ENCODE measurements at regions not wholly inside any gene's neighbourhood (a gene's known extent, or its start where the extent isn't known, plus 50 kb on each side); places are given as distances from the start of the nearest gene placed in this dataset.
A peak's percentile ranks its signal among the peaks of the same experiment; 100 is the strongest.

GRCh38 chr3:161156936-161157335 lies 51.8 kb upstream of the B3GALNT1 start:
- TF ChIP-seq CTCF (IDR thresholded peaks at IDR 0.05; ENCODE audit: low read depth, low read length, missing control alignments): no peak
- H3K4me3 ChIP-seq (replicated peaks; ENCODE audit: low read depth, low read length): no peak overlapping the region
- DNase-seq (ENCODE audit: extremely low read depth, low read depth): no peak

DNA sequence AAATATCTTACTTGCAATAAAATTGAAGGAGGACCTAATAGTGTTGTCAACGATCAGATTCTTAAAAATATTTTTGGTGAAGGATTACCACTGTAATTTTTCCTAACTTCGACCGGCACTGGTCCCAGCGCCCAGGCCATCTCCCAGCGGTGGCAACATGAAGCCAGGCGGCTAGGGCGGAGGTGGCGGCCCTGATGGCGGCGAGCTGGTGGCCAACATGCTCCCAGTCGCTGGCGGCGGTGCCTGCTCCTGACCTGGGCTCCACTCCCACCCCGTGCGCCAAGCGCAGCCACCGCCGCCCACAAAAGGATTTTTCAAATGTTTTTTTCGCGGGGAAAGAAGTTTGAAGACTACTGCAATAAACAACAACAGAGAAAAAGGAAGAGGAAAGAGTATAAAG lies 56.5 kb upstream of the B3GALNT1 start:
- no peak for DNase-seq (ENCODE audit: extremely low read depth, low read depth)
- H3K4me3 ChIP-seq (replicated peaks; ENCODE audit: low read depth, low read length): no peak overlapping the region
- TF ChIP-seq CTCF (IDR thresholded peaks at IDR 0.05; ENCODE audit: low read depth, low read length, missing control alignments): no peak

GRCh38 chr3:161163297-161163696 lies 57.8 kb upstream of the NMD3 start:
- no peak overlapping the region for H3K4me3 ChIP-seq (replicated peaks; ENCODE audit: low read depth, low read length)
- peak; percentile 75 for DNase-seq (ENCODE audit: extremely low read depth, low read depth)
- TF ChIP-seq CTCF (IDR thresholded peaks at IDR 0.05; ENCODE audit: low read depth, low read length, missing control alignments): no peak

DNA sequence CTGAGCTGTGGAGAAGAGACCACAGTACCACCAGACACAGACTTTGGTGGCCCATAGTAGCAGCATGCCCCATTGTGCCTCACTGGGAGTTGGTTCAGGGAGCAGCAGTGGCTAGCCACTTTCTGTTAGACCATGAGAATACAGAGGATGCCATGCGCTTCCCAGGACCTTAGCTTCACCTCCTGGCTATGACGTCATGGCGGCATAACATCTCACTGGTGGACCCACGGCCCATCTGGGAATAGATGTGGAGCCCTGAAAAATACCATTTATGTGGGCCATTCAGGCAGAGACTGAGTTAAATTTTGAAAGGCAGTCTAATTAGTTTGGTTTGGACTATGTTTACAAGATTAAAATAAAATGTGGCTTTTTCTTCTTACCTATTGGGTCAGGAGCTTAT lies 55.1 kb upstream of the NMD3 start:
- no peak for TF ChIP-seq CTCF (IDR thresholded peaks at IDR 0.05; ENCODE audit: low read depth, low read length, missing control alignments)
- no peak overlapping the region for H3K4me3 ChIP-seq (replicated peaks; ENCODE audit: low read depth, low read length)
- no peak for DNase-seq (ENCODE audit: extremely low read depth, low read depth)

GRCh38 chr3:161171113-161171512 lies 50.0 kb upstream of the NMD3 start:
- no peak for DNase-seq (ENCODE audit: extremely low read depth, low read depth)
- no peak for TF ChIP-seq CTCF (IDR thresholded peaks at IDR 0.05; ENCODE audit: low read depth, low read length, missing control alignments)
- H3K4me3 ChIP-seq (replicated peaks; ENCODE audit: low read depth, low read length): no peak overlapping the region
